ENCODE measurements at regions not wholly inside any gene's neighbourhood (a gene's known extent, or its start where the extent isn't known, plus 50 kb on each side); places are given as distances from the start of the nearest gene placed in this dataset.

DNA sequence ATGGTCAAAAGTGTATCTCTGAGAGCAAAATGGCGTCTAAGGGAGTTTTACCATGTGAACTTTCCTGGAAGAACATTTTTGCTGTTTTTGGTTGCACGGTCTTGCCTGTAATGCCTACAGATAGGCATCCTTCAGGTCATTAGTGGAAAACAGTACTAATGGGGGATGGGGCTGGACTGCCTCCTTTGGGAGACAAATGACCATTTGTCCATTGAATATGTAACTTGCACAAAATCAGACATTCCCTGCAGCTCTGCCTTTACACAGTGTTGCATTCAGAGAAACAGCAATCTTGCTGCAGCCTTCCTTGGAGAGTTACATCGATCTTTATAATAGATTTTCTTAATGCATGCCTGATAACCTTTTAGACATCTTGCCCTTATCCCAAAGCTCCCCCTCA, 138.5 kb upstream of the EGFLAM start:
- no peak for TF ChIP-seq EZH2 (IDR thresholded peaks at IDR 0.05; ENCODE audit: insufficient read depth, poor library complexity, severe bottlenecking)
- no peak for TF ChIP-seq EZH2phosphoT487 (IDR thresholded peaks at IDR 0.05; ENCODE audit: insufficient read depth, low read depth)

Measured in GM23248 (cell line).